Thyroid gland (tissue), 4 donors: ENCODE measurements at regions not wholly inside any gene's neighbourhood (a gene's known extent, or its start where the extent isn't known, plus 50 kb on each side); places are given as distances from the start of the nearest gene placed in this dataset.

Experiments
- CTCF ChIP-seq, 6 experiments: fragments of 200-600 bp in 3 of 6; fragments of 450-650 bp in 3 of 6; sonication (generic) in 3 of 6; IDR thresholded peaks; one replicate each; pipeline ENCODE4 v1.5.1; 2016 to 2019; ENCODE audit warnings: antibody characterized with exemption in 6 of 6, mild to moderate bottlenecking in 2 of 6, inconsistent platforms in 1 of 6, moderate library complexity in 1 of 6
- POLR2A ChIP-seq, 2 donors: fragments of 450-650 bp; IDR thresholded peaks; one replicate each; pipeline ENCODE4 v1.6.1; 2017; ENCODE audit warnings: antibody characterized with exemption in 2 of 2, mild to moderate bottlenecking in 2 of 2, moderate library complexity in 1 of 2

- TF ChIP-seq CTCF (IDR thresholded peaks at IDR 0.05) = no peak
- no peak for TF ChIP-seq POLR2A (IDR thresholded peaks at IDR 0.05)
Measured at GRCh38 chr20:24734139-24734538, 214.9 kb upstream of the CST7 start.
